CD4-positive, alpha-beta T cell treated with Interleukin-4 for 4 hours (primary cell): ENCODE measurements at regions not wholly inside any gene's neighbourhood (a gene's known extent, or its start where the extent isn't known, plus 50 kb on each side); places are given as distances from the start of the nearest gene placed in this dataset.

Experiments
- DNase-seq: peaks from one replicate; pipeline ENCODE4 v3.0.0-alpha.2; 2020

DNA sequence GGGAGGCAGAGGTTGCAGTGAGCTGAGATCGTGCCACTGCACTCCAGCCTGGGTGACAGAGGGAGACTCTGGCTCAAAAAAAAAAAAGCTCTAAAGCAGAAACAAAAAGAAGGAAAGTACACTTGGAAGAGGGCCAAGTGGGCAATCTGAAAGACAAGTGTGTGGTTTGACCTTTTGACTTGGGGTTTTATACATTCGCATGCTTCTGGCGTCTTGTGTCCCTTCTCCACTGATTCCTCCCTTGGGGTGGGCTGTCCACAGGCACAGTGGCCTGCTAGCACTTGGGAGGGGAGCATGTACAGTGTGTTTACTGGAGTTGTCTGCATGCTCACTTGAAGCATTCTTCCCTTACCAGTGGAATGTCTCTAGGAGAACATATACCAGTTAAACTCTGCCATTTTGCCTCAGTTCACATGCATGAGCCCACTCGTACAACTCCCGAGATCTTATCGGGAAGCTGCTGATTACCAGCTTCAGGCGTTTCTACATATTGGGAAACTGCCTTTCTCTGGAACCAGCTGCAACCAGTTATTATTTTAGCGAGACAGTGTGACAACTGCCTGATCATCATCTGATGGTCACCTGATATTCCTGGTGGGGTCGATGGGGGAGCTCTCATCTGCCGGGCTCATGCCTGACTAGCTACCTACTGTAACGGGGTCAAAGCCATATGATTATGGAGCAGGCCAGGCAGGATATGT is 113.5 kb upstream of the ZNF678 start:
- no peak for DNase-seq

DNA sequence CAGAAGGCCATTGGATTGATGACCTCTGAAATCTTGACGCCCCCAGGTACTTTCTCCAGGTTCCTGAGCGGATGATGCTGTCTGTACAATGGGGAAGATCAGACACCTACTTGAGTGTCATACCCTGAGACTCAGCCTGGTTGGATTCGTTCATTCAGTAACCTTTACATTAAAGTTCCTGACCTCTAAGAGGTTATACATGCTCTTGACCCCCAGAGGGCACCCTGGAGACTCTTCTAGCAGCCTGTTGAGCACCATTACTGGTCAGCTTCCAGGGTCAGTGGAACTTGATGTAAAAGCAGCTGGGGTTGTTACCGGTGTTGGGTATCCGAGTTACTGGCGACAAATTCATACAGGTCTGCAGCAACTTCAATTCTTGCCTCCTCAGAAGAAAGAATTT is 114.3 kb upstream of the ZNF678 start:
- peak; percentile 12 for DNase-seq

- no peak for DNase-seq
These were observed 115.8 kb upstream of the ZNF678 start for GRCh38 chr1:227447531-227447990.

DNA sequence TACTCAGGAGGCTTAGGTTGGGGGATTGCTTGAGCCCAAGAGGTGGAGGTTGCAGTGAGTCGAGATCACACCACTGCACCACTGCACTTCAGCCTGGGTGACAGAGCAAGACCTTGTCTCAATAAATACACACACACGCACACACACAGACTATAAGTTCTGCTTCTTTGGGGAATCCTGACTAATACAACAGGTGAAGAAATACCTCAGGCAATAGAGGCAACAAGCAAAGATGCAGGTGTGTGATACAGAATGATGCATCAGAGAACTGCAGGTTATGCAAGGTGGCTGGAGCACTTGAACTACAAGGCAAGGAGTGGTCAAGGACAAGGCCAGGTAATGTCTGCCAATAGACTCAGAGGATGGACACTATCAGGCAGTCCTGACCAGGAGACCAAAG is 117.6 kb upstream of the ZNF678 start:
- DNase-seq = no peak

DNA sequence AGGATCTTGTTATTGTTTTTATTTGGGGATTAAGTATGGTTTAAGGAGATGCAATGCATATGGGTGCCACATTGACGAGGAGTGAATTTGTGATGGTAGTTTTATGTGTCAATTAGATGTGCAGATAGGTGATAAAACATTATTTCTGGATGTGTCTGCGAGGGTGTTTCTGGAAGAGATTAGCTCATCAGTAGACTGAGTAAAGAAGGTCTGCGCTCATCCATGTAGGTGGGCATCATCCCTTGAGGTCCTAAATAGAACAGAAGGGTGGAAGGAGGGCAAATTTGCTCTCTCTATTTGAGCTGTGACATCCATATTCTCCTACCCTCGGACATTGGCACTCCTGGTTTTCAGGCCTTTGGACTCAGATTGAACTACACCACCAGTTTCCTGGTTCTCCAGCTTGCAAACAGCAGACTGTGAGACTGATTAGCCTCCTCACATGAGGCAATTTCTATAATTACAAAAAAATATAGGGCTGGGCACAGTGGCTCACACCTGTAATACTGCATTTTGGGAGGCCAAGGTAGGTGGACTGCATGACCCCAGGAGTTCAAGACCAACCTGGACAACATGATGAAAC is 118.2 kb upstream of the ZNF678 start:
- DNase-seq = no peak

- DNase-seq = no peak
These were observed 121.9 kb upstream of the CDC42BPA start for GRCh38 chr1:227440182-227440581.

DNA sequence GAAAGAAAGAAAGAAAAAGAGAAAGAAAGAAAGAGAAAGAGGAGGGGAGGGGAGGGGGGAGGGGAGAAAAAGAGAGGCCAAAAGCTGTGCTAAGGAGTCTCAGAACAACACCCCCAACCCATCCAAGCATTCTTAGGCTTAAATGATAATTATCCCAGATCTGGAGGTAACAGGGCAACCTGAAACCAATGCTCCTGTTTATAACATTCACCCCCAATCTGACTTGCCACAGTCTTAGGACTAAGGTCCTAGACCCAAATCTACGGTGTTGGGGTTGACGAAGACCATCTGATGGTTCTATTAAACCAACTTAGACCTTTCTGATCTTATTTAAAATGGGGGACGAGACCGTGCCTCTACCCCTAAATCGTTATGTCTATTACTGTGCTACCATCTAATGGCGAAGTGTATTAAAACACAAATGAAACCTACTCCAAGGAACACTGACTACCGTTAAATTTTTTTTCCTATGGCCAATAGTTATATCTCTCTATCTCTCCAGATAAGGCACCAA is 119.3 kb upstream of the CDC42BPA start:
- DNase-seq = no peak

- DNase-seq = no peak
These were observed 116.6 kb upstream of the CDC42BPA start for GRCh38 chr1:227434808-227435444.

- DNase-seq = no peak
These were observed 115.5 kb upstream of the CDC42BPA start for GRCh38 chr1:227433663-227434341.

GRCh38 chr1:227432981-227433380 is 114.7 kb upstream of the CDC42BPA start:
- no peak for DNase-seq

- no peak for DNase-seq
These were observed 113.9 kb upstream of the CDC42BPA start for GRCh38 chr1:227432181-227432535.

DNA sequence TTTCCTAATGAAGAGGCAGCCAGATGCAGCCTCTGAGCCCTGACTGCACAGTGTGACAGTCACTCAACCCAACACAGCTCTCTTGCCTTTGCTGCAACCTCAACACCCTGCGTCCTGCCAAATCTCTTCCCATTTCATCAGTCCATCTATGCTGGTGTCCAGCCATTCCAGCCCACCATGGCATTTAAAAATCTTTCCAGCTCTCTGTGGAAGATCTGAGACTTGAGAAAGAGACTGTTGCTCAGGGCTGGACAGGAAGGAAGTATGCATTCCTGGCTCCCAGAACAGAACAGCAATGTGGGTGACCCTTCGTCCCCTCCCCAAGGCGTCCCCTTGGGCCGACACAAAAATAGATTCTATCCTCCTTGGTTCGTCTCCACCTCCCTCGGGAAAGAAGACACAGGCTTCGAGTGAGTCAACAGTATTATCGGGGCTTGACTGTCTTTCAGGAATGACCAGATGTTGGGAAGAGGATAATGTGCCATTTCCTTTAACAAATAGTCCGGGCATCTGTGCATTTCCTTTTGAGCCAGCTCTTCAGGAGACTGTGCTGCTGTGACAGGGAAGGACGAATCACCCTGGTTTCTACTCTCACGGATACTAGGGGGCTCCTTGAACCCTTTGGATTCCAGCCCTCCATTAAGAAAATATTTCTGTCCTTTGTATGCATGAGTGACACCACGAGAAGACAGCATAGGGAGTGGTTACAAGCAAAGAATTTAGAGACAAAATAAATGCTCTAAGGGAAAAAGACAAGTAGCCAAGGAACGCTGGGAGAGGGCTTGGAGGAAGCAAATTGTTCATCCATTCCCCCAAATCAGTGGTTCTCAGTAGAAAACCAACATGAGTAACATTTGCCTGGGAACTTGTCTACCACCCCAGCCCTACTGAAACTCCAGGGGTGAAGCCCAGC is 111.4 kb upstream of the CDC42BPA start:
- DNase-seq = no peak

- DNase-seq = no peak
These were observed 110.5 kb upstream of the CDC42BPA start for GRCh38 chr1:227428803-227429202.

- DNase-seq = no peak
These were observed 109.1 kb upstream of the CDC42BPA start for GRCh38 chr1:227427411-227427810.

- no peak for DNase-seq
These were observed 106.7 kb upstream of the CDC42BPA start for GRCh38 chr1:227424953-227425352.

- DNase-seq = no peak
These were observed 105.9 kb upstream of the CDC42BPA start for GRCh38 chr1:227424159-227424680.

GRCh38 chr1:227422581-227422980 is 104.3 kb upstream of the CDC42BPA start:
- no peak for DNase-seq

DNA sequence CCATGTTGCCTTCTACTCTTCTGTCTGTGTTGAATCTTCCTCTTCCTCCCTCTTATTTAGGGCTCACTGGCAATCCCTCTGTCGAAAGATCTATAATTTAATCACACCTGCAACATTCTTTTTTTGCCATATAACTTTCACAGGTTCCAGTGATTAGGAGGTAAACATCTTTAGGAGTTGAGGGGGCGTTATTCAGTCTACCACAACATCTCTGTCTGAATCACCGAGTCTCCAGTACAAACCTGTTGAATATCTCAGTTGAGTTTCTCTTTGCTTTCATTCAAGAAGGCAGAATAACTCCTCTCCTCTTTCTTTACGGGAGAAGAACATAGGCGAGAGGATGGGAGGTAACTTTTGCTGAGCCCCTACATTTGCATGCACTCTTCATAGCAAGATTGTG is 101.9 kb upstream of the CDC42BPA start:
- no peak for DNase-seq

- DNase-seq = no peak
These were observed 99.6 kb upstream of the CDC42BPA start for GRCh38 chr1:227417756-227418480.

DNA sequence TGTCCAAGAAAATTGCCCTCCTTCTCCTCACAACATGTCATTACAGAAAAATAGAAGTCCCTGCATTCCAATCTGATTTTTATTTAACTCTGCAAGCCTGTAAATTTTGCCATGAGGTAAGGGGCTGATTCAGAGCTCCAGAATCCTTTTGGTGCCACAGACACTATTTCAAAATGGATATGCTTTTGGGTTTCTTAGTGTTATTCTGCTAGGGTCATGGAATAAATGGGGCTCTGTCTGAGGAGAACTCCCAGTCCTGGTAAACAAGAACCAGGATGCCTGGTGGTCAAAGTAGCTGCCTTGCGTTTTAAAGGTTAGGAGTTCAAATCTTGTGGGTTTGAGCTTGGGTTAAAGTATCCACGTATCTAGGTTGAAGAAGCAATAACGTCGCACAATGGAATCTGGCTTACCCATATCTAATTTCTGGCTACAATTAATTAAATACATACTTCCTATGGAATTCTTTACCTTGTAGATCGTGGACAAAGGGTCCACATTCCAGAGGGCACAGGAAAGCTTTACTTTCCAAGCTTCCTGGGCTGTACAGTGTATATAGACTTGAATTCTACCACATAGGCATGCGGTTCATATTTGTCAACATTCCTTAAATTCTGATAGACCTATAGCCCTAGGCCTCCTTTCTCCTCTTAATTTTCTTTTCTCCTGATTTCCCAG is 98.0 kb upstream of the CDC42BPA start:
- DNase-seq = no peak
